ENCODE measurements at regions not wholly inside any gene's neighbourhood (a gene's known extent, or its start where the extent isn't known, plus 50 kb on each side); places are given as distances from the start of the nearest gene placed in this dataset.
A peak's percentile ranks its signal among the peaks of the same experiment; 100 is the strongest.
"Not testable (repeated sequence)": the region's sequence is repeated elsewhere in the genome, so short reads cannot be mapped to it uniquely, and the experiment has no call there.

- DNase-seq, result no peak
Observed at GRCh38 chr6:37766717-37767116, 52.8 kb upstream of the ZFAND3 start.

DNA sequence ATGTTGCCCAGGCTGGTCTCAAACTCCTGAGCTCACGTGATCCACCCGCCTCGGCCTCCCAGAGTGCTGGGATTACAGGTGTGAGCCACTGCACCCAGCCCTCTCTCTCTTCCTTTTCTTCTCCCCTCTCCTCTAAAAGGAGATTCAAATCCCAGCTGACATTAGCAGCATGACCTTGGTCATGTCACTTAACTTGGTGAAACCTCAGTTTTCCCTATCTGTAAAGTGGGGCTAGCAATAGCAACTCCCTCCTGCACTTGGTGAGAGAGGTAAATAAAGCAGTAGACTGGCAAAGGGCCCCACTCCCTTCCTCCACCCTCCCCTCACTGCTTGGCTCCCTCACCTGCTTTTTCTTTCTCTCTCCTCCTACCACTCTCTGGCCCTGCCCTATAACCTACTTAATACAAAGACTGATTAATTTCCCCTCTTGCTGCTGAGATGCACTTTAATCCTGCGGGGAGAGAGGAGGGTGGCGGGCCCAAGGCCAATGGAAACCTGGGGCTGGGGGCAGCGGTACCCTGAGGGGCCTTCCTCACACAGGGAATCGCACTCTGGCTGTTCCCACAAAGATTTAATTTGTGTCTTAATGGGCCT is 54.2 kb upstream of the ZFAND3 start:
- DNase-seq, result no peak

DNA sequence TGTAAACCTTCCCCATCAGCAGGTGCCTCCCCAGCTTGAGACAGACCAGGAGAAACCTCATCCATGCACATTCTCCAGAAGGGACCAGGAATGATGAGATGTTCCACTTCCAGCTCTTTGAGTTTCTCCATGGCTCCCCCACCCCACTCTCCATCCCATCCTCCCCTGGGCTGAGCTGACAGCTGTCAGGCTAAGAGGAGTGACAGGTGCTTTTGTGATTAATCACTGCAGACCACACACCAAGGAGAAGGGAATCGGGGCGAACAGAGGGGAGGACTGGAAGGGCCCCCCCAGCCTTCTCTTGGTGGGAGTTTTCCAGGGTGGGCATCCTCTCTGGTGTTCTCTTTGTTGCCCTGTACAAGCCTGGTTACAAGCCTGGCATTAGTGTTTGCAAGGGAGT is 56.1 kb upstream of the ZFAND3 start:
- peak; percentile 21 for DNase-seq

DNA sequence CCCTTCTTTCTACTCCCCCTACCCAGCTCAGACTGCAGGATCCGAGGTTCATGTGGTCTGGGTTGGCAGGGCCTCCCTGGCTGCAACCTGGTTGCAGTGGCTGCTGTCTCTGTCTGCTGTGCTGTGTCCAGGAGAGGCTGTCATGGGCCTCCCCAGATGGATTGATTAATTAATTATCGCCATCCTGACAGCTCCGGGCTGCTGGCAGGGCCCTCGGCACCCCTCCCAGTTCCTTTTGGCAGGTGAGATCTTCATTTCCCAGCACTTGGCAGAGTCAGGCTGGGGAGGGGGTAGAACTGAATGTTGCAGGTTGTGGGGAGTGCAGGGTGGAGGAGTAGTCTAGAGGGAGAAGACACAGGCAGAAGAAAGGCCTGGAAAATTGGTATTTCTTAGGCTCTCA is 56.7 kb upstream of the ZFAND3 start:
- peak; percentile 82 for DNase-seq

- DNase-seq, result no peak
Observed at GRCh38 chr6:37761554-37762271, 57.8 kb upstream of the ZFAND3 start.

GRCh38 chr6:37759221-37760144 is 60.0 kb upstream of the ZFAND3 start:
- DNase-seq, result no peak

GRCh38 chr6:37758647-37759046 is 60.9 kb upstream of the ZFAND3 start:
- DNase-seq, result no peak

- no peak for DNase-seq
Observed at GRCh38 chr6:37758234-37758633, 60.6 kb upstream of the MDGA1 start.

DNA sequence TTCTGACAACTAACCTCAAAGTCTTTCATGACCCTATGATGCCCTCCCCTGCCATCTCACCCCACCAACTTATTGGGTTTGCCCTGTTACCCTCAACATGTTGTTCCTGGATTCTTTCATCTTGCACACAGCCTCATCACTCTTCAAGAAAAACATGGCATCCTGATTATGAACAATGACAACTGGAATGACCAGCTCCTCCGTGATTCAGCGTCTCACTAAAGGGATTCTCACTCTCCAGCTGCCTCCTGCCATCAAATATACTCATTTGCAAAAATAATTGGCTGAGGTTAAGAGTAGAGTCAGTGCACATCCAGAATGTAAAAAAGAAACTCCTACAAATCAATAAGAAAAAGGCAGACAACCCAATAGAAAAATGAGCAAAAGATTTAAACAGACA is 59.7 kb upstream of the MDGA1 start:
- DNase-seq, result no peak

GRCh38 chr6:37756135-37756534 is 58.5 kb upstream of the MDGA1 start:
- DNase-seq, result no peak

DNA sequence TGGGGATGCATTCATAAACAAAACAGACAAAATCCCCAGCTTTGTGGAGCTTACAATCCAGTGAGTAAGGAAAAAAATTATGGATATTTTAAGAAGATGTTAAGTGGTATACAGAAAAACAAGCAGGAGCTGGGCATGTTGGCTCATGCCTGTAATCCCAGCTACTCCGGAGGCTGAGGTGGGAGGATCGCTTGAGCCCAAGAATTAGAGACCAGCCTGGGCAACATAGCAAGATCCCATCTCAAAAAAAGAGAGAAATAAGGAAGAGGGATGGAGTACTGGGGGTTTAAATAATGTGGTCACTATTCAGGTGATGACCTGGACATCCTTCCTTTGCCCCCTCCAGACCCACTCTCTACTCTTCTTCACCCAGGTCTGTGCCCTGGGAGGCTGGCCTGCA is 55.0 kb upstream of the MDGA1 start:
- DNase-seq, result no peak

GRCh38 chr6:37749367-37749766 is 51.7 kb upstream of the MDGA1 start:
- DNase-seq, result not testable (repeated sequence)

DNA sequence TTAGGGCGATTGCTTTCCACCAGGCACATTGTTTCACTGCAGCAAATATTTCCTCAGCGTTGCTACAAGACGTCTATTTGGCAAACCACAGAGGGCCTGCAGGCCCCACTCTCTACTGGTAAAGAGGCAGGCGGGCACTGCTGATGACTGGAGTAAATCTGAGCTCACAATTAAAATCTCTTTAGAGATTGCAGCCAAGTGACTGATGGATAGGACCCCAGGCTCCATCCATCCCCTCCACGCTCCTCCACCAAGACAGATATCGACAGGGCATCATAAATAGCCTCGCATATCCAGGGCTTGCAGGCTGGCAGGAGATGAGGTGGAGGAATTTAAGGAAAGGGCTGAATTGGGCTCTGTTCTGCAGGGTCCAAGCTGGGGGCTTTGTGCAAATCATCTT is 50.4 kb upstream of the MDGA1 start:
- DNase-seq, result no peak

All from NCI-H446 treated with DMSO at 0.1 percent for 48 hours (cell line).